Activated CD4-positive, alpha-beta T cell treated with anti-CD3 and anti-CD28 coated beads, Interleukin-2, amount 50 U/mL, for 24 hours (primary cell): ENCODE measurements at regions not wholly inside any gene's neighbourhood (a gene's known extent, or its start where the extent isn't known, plus 50 kb on each side); places are given as distances from the start of the nearest gene placed in this dataset.
"Not testable (repeated sequence)": the region's sequence is repeated elsewhere in the genome, so short reads cannot be mapped to it uniquely, and the experiment has no call there.

Source experiments
- DNase-seq, 2 donors: peaks; one replicate each; pipeline ENCODE4 v3.0.0-alpha.2; 2020; ENCODE audit warnings: low read depth in 1 of 2, low spot score in 1 of 2

DNA sequence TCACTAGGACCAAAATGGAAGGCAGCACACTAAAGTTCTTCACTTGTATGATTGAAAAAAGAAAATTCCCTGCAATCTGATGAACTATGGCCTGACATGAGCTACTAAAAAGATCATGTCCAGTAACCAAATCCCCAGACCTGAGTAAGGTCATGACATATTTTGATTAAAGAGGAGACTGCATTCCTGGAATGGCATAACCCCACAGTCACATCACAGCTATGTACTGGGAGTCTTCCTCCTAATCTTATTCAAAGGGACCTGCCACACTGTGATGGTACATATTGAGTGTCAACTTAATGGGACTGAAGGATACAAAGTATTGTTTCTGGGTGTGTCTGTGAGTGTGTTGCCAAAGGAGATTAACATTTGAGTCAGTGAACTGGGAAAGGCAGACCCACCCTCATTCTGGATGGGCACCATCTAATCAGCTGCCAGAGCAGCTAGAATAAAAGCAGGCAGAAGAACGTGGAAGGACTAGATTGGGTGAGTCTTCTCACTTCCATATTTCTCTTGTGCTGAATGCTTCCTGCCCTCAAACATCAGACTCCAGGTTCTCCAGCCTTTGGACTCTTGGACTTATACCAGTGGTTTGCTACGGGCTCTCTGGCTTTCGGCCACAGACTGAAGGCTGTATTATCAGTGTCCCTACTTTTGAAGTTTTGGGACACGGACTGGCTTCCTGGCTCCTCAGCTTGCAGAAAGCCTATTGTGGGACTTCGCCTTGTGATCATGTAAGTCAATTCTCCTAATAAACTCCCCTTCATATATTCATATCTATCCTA is 345.0 kb downstream of the TMEM38B start:
- DNase-seq = no peak

DNA sequence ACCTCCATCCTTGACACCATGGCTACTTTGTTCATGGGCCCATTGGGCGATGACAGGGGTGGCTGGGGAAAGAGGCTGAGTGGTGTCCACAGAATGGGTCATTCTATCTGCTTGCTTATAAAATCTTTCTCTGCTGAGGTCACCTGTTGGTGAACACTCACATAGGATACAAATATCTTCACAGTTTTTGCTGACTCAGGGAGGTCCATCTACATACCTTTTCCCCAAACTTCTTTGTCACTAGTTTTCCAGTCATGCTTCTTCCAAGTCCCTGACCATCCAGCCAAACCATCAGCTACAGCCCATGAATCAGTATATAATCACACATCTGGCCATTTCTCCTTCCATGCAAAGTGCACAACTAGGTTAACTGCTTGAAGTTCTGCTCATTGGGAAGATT is 347.6 kb downstream of the TMEM38B start:
- not testable (repeated sequence) for DNase-seq

- DNase-seq = no peak
These were observed 357.2 kb downstream of the TMEM38B start for GRCh38 chr9:106051545-106051944.

DNA sequence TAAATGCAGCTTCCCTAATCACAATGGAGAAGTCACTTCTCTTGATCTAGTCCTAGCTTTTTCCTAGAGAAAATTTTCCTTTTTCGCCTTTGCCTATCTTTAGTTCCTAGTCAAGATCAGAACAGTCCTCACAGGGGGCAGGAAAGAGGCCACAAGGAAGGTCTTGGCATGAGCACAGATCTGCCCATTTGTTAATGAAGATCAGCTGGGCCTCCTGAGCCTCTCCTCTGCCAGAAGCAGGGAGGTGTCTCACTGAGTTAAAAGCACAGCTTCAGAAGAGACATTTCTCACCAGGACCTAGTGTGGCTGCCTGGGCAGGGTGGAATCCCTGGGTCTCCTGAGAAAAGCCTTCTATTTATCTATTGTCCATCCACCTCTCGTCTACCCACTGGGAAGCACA is 357.8 kb downstream of the TMEM38B start:
- no peak for DNase-seq

GRCh38 chr9:106052735-106053134 is 358.4 kb downstream of the TMEM38B start:
- DNase-seq = no peak

DNA sequence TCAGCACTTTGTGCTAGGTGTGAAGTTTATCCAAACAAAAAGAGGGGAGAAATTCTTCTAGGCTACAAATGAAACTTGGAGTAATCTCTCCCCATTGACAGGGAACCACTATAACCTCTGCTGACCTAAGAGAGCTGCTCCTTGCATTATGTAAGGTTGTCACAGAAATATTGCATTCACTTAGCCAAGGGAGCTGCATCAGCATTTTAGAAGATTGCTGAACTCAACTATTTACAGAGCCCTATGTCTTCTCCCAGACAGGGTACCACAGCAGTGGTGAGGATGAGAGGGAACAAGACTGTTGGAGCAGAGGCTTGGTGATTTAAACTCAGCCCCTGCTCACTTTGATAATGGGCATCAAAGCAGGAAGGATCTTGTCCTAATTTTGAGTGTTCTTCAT is 362.0 kb downstream of the TMEM38B start:
- DNase-seq = no peak

- DNase-seq = no peak
These were observed 364.1 kb downstream of the TMEM38B start for GRCh38 chr9:106058460-106058859.

DNA sequence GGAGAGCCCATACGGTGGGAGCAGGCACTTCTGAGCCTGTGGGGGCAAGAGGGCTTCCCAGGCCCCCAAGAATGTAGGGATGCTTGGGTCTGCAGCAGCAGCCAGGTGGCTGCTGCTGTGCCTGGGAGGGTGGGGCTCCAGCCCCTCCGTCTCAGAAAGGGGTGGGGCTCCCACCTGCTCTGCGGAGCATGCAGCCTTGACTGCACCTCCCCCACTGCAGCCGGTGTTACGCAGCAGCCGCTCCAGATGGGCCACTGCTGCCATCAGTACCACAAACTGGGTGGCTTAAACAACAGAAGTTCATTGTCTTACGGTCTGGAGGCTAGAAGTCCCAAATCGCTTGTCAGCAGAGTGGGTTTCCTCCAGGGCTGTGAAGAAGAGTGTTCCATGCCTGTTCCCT is 365.5 kb downstream of the TMEM38B start:
- no peak for DNase-seq

DNA sequence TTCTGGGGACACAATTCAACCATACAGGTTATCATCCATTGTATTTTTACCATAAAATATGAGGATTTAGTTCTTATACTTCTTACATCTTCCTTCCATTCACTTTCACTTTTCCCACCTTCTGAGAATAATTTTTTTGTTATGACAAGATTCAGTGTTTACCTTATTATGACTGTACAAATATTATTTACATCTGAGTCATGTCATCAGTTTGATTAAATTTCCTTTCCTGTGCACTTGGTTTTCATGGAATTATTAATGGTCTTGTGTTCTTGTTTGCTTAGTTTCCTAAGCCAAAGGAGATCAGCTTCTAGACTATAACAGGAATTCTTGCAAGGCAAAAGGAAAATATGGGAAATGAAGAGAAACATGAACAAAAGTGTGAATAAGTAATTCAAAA is 366.5 kb downstream of the TMEM38B start:
- DNase-seq = no peak

GRCh38 chr9:106062250-106062649 is 367.9 kb downstream of the TMEM38B start:
- no peak for DNase-seq

- no peak for DNase-seq
These were observed 370.8 kb downstream of the TMEM38B start for GRCh38 chr9:106065136-106065535.

DNA sequence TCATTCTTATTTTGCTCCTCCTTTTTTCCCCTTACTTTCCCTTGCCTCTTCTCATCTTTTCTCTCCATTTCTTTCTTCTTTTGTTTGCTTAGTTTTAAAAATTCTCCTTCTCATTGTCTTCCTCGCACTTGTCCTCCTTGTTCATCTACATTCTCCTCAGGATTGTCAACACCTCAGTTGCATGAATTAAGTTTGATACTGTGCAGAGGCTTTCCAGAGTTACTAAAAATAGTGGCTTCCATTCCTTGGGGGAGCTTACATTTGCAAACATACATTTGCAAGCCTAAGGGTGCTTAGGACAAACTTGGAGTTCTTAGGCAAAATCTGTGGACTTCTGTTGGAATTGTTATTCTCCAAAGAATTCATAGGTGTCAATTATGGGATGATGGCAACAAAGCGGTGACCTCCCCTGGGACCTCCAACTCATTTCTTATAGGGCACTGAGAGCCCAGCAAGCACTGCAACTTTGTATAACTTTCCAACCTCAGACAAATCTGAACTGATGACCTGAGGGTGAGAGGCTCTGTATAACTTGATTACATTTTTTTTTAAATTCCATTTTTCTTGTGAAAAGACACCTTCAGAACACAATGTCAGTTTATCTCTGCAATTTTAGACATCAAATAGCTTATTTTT is 371.4 kb downstream of the TMEM38B start:
- no peak for DNase-seq

- no peak for DNase-seq
These were observed 372.7 kb downstream of the TMEM38B start for GRCh38 chr9:106066940-106067524.

GRCh38 chr9:106069241-106069640 is 374.9 kb downstream of the TMEM38B start:
- DNase-seq = no peak

DNA sequence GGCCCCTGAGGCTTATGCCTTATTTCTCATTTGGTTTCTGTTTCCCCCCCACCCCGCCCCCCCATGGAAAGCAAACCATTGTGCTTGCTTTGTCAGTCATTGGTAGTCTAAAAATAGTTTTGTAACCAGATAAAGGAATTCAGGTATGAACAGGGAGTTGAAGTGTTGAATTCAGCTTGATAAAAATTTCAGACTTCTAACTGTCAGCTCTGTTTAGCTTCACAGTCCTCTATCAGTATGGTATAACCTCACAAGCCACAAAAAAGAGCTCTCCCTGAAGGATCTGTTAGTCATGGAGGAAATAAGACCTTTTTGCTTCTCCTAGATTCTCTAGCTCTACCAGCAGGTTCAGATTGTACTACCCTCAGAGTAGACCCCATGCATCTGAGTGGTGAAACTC is 378.1 kb downstream of the TMEM38B start:
- DNase-seq = no peak

DNA sequence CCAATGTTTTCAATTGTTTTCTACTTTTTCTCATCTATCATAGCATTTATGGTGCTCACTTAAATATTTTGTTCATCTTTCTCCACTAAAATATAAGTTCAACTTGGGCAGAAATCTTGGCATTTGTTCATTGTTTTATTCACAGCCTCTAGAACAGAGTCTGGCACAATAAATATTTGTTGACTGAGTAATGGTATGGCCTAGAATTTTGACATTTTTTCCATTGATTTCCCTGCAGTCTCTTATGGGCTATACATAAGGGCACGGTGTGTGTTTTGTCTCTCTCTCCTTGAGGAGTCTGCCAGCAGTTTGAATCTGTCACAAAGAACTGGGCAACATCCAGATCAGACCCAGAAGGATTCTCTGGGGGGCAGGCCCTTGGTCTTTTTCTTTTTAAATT is 379.7 kb downstream of the TMEM38B start:
- no peak for DNase-seq

GRCh38 chr9:106075236-106075959 is 381.1 kb downstream of the TMEM38B start:
- DNase-seq = no peak

GRCh38 chr9:106075960-106076327 is 381.6 kb downstream of the TMEM38B start:
- no peak for DNase-seq

DNA sequence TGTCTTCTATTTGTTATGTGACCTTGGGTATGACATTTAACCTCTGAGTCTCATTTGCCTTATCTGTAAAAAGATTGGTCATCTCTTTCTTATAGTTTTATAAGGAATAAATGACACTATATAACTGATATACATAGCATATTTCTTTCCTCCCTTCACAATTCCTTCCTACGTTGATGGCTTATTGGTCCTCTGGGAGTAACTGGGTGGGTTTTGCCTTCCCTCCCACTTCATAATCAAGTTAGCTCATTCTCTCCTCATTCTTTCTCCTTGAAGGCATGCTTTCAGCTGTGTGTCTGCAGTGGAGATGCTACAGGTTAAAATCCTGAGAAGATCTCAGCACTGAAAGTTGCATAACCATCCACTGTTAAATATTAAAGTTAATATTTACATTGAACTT is 382.4 kb downstream of the TMEM38B start:
- no peak for DNase-seq

DNA sequence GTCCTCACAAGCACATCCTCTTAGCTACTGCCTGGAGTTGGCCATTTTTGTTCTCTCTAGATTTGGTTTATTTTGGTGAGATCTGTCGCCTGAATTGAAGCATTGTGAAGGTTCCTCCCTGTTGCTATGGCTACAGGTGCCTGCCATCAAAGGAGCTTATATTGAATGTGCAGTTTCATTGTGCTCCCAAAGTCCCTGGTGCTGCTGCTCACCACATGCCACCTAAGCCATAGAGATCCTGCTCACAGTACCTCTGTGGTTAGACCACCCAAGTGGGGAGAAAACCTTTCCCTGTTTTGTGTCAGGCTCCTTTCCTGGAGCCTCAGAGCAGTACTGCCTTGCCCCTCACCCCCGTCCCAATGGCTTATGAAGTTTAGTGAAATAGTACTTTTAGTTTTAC is 383.4 kb downstream of the TMEM38B start:
- no peak for DNase-seq

GRCh38 chr9:106082621-106083020 is 388.3 kb downstream of the TMEM38B start:
- DNase-seq = no peak

DNA sequence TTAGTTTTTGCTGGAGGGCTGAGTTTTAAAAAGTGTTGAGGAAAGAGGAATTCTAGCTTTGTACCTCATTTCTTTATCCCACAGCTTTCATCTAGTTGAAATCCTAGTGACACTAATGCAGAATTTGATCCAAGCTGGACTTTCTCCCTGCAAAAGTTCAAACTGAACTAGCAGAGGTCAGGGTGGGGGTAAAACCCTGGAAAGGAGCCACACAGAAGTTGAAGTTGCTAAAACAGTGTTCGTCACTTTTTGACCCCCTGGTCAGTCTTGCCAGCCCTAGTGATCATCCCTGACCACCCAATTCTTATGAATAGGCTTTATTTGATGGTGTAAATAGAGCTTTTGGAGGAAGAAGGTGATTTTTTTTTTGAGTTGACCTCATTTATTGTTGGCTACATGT is 390.4 kb downstream of the TMEM38B start:
- DNase-seq = no peak
